Smooth muscle cell (in vitro differentiated cells): ENCODE measurements at regions not wholly inside any gene's neighbourhood (a gene's known extent, or its start where the extent isn't known, plus 50 kb on each side); places are given as distances from the start of the nearest gene placed in this dataset.

Experiments
- DNase-seq: peaks from one replicate; lab custom pipeline; 2025; ENCODE audit not compliant: unreplicated experiment; lab: John Stamatoyannopoulos, UW
- H2AFZ ChIP-seq: fragments of 200-600 bp; sonication (generic); 2 replicates; pipeline ENCODE4 v1.6.0; 2016; ENCODE audit warnings: antibody characterized with exemption, low read depth, mild to moderate bottlenecking
- H3F3A ChIP-seq: fragments of 200-600 bp; sonication (generic); 2 replicates; pipeline ENCODE4 v1.6.0; 2017; ENCODE audit warnings: antibody characterized with exemption, low read depth
- H3K27ac ChIP-seq: fragments of 200-600 bp; sonication (generic); 2 replicates; pipeline ENCODE4 v1.5.1; 2016; ENCODE audit warnings: low read depth, mild to moderate bottlenecking
- H3K27me3 ChIP-seq: fragments of 200-600 bp; sonication (generic); 2 replicates; pipeline ENCODE4 v1.6.1; 2016; ENCODE audit warnings: low read depth, mild to moderate bottlenecking
- H3K36me3 ChIP-seq: fragments of 200-600 bp; sonication (generic); 2 replicates; pipeline ENCODE4 v1.5.1; 2016; ENCODE audit warnings: low read depth
- H3K4me1 ChIP-seq: fragments of 200-600 bp; sonication (generic); 2 replicates; pipeline ENCODE4 v1.5.1; 2016; ENCODE audit warnings: low read depth
- H3K4me2 ChIP-seq: fragments of 200-600 bp; sonication (generic); 2 replicates; pipeline ENCODE4 v1.6.0; 2016; ENCODE audit warnings: mild to moderate bottlenecking
- H3K4me3 ChIP-seq: fragments of 200-600 bp; sonication (generic); 2 replicates; pipeline ENCODE4 v1.5.1; 2016; ENCODE audit warnings: mild to moderate bottlenecking
- H3K79me2 ChIP-seq: fragments of 200-600 bp; sonication (generic); 2 replicates; pipeline ENCODE4 v1.6.0; 2016; ENCODE audit warnings: low read depth, mild to moderate bottlenecking
- H3K9ac ChIP-seq: fragments of 200-600 bp; sonication (generic); 2 replicates; pipeline ENCODE4 v1.6.0; 2016; ENCODE audit warnings: low read depth
- H3K9me3 ChIP-seq: fragments of 200-600 bp; sonication (generic); replicated peaks from 2 replicates; pipeline ENCODE4 v1.5.1; 2016; ENCODE audit warnings: low read depth
- H4K20me1 ChIP-seq: fragments of 200-600 bp; sonication (generic); 2 replicates; pipeline ENCODE4 v1.6.0; 2016; ENCODE audit warnings: low read depth
- WGBS: methylation state at CpG from one replicate; pipeline ENCODE4 v1.1.7; 2016; ENCODE audit warnings: low lambda C conversion rate; 5-methylcytosine and 5-hydroxymethylcytosine counted together
- TF ChIP-seq, protein P1 (sequence below): fragments of 200-600 bp; sonication (generic); IDR thresholded peaks from 2 replicates; pipeline ENCODE4 v1.5.1; 2017; ENCODE audit warnings: borderline replicate concordance, mild to moderate bottlenecking, antibody characterized with exemption; ENCODE audit not compliant: insufficient read depth, poor library complexity, severe bottlenecking

DNA sequence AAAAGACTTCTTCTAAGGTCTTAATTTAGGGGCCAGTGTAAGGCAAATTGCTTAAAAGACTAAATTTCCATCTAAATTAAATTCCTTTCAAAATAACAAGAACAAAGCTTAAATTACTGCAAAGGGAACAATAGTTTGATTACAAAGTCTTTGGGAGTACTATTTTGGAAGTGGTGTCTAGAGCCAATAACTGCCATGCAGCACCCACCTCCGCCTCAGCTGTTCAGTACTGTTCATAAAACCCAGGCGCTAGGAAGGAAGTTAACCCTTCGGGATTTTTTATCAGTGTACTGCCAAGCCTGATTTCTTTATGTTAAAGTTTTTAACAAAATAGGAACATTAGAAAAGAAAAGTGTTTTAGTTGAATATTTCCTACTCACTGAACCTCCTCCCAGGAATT, 210.1 kb downstream of the LIG4 start:
- Histone ChIP-seq H2AFZ (no peak overlapping the region), H3K4me3 (no peak overlapping the region), H3K27ac (no peak overlapping the region), H3K4me2 (no peak overlapping the region), H3K9ac (no peak overlapping the region), H4K20me1 (no peaks in the 10 kb centered on the region), H3F3A (no peaks in the 10 kb centered on the region), H3K79me2 (no peaks in the 10 kb centered on the region), H3K27me3 (no peaks in the 10 kb centered on the region), H3K36me3 (no peaks in the 10 kb centered on the region), H3K4me1 (no peaks in the 10 kb centered on the region), H3K9me3 (no peaks in the 10 kb centered on the region)
- WGBS: 78% methylated on average over 3 of the region's 3 CpGs
- no peak for DNase-seq
- TF ChIP-seq, protein P1, sequence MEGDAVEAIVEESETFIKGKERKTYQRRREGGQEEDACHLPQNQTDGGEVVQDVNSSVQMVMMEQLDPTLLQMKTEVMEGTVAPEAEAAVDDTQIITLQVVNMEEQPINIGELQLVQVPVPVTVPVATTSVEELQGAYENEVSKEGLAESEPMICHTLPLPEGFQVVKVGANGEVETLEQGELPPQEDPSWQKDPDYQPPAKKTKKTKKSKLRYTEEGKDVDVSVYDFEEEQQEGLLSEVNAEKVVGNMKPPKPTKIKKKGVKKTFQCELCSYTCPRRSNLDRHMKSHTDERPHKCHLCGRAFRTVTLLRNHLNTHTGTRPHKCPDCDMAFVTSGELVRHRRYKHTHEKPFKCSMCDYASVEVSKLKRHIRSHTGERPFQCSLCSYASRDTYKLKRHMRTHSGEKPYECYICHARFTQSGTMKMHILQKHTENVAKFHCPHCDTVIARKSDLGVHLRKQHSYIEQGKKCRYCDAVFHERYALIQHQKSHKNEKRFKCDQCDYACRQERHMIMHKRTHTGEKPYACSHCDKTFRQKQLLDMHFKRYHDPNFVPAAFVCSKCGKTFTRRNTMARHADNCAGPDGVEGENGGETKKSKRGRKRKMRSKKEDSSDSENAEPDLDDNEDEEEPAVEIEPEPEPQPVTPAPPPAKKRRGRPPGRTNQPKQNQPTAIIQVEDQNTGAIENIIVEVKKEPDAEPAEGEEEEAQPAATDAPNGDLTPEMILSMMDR: no peak

GRCh38 chr13:108003626-108004025, 211.7 kb downstream of the LIG4 start:
- Histone ChIP-seq H3K36me3 (no peaks in the 10 kb centered on the region), H3K27me3 (no peaks in the 10 kb centered on the region), H3K4me2 (no peak overlapping the region), H3K4me1 (no peaks in the 10 kb centered on the region), H3K27ac (no peak overlapping the region), H3K79me2 (no peaks in the 10 kb centered on the region), H4K20me1 (no peaks in the 10 kb centered on the region), H3K9me3 (no peaks in the 10 kb centered on the region), H3K9ac (no peak overlapping the region), H3F3A (no peaks in the 10 kb centered on the region), H3K4me3 (no peak overlapping the region), H2AFZ (no peak overlapping the region)
- 86% methylated on average over 3 of the region's 3 CpGs for whole genome bisulfite sequencing
- DNase-seq: no peak
- TF ChIP-seq, protein P1: no peak

- Histone ChIP-seq H3K4me1 (no peaks in the 10 kb centered on the region), H3K9ac (no peak overlapping the region), H3K27ac (no peak overlapping the region), H3K9me3 (no peaks in the 10 kb centered on the region), H3K36me3 (no peaks in the 10 kb centered on the region), H3F3A (no peaks in the 10 kb centered on the region), H2AFZ (no peak overlapping the region), H3K27me3 (no peaks in the 10 kb centered on the region), H3K4me3 (no peak overlapping the region), H4K20me1 (no peaks in the 10 kb centered on the region), H3K79me2 (no peaks in the 10 kb centered on the region), H3K4me2 (no peak overlapping the region)
- DNase-seq: no peak
- WGBS: 86% methylated on average over 3 of the region's 3 CpGs
- TF ChIP-seq, protein P1: no peak
Observed at GRCh38 chr13:108000998-108001397, 214.3 kb downstream of the LIG4 start.

DNA sequence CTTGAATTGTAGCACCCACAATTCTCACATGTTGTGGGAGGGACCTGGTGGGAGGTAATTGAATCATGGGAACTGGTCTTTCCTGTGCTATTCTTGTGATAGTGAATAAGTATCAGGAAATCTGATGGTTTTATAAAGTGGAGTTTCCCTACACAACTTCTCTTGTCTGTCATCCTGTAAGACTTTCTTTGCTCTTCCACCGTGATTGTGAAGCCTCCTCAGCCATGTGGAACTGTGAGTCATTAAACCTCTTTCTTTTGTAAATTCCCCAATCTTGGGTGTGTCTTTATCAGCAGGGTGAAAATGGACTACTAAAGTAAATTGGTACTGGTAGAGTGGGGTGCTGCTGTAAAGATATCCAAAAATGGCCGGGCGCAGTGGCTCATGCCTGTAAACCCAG, 215.6 kb downstream of the LIG4 start:
- Histone ChIP-seq H3K4me3 (no peak overlapping the region), H3K9ac (no peak overlapping the region), H4K20me1 (no peaks in the 10 kb centered on the region), H3K9me3 (no peaks in the 10 kb centered on the region), H3K27ac (no peak overlapping the region), H3F3A (no peaks in the 10 kb centered on the region), H2AFZ (no peak overlapping the region), H3K36me3 (no peaks in the 10 kb centered on the region), H3K4me1 (no peaks in the 10 kb centered on the region), H3K79me2 (no peaks in the 10 kb centered on the region), H3K4me2 (no peak overlapping the region), H3K27me3 (no peaks in the 10 kb centered on the region)
- DNase-seq: no peak
- TF ChIP-seq, protein P1: no peak
- WGBS: 89% methylated on average over 3 of the region's 3 CpGs
